ENCODE measurements at regions not wholly inside any gene's neighbourhood (a gene's known extent, or its start where the extent isn't known, plus 50 kb on each side); places are given as distances from the start of the nearest gene placed in this dataset.
"Not testable (repeated sequence)": the region's sequence is repeated elsewhere in the genome, so short reads cannot be mapped to it uniquely, and the experiment has no call there.

GRCh38 chr11:33986597-33987501 is 64.7 kb upstream of the CAPRIN1 start:
- DNase-seq (ENCODE audit: low read depth, low spot score); dilution Hi-C loops (cut with MboI; ENCODE audit: extremely low pct_ligation_motif_present, low sequenced_read_pairs): not testable (repeated sequence)

GRCh38 chr11:33984682-33985389 is 66.7 kb upstream of the CAPRIN1 start:
- POLR2A ChIA-PET: no interaction called here
- TF ChIP-seq FOS (IDR thresholded peaks at IDR 0.05; ENCODE audit: borderline replicate concordance, insufficient read depth, low read length): no peak
- TF ChIP-seq, protein P1, sequence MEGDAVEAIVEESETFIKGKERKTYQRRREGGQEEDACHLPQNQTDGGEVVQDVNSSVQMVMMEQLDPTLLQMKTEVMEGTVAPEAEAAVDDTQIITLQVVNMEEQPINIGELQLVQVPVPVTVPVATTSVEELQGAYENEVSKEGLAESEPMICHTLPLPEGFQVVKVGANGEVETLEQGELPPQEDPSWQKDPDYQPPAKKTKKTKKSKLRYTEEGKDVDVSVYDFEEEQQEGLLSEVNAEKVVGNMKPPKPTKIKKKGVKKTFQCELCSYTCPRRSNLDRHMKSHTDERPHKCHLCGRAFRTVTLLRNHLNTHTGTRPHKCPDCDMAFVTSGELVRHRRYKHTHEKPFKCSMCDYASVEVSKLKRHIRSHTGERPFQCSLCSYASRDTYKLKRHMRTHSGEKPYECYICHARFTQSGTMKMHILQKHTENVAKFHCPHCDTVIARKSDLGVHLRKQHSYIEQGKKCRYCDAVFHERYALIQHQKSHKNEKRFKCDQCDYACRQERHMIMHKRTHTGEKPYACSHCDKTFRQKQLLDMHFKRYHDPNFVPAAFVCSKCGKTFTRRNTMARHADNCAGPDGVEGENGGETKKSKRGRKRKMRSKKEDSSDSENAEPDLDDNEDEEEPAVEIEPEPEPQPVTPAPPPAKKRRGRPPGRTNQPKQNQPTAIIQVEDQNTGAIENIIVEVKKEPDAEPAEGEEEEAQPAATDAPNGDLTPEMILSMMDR (IDR thresholded peaks at IDR 0.05; ENCODE audit: extremely low read depth in 1 of 2, insufficient read depth in 1 of 2, low read depth in 1 of 2, low read length in 2 of 2): peak in 1 of 2 donors; percentile 11
- Histone ChIP-seq H3K79me2 (ENCODE audit: control insufficient read depth, insufficient read depth, low read length) (no peaks in the 10 kb centered on the region), H4K20me1 (replicated peaks; ENCODE audit: control insufficient read depth, extremely low read depth, insufficient read depth, low read length) (no peaks in the 10 kb centered on the region), H3K4me2 (ENCODE audit: insufficient read depth, low read length) (no peak overlapping the region), H3K4me1 (ENCODE audit: control insufficient read depth, extremely low read depth, insufficient read depth, low read length) (no peaks in the 10 kb centered on the region), H3K27ac (ENCODE audit: insufficient read depth, low read depth, low read length) (no peak overlapping the region), H3K27me3 (ENCODE audit: control insufficient read depth in 2 of 2, insufficient read depth in 2 of 2, low read length in 2 of 2) (peaks cover 0 to 1% of the 10 kb centered on the region in 2 experiments), H3K36me3 (ENCODE audit: control insufficient read depth in 2 of 2, extremely low read depth in 1 of 2, insufficient read depth in 2 of 2, low read length in 2 of 2) (no peaks in the 10 kb centered on the region), H3K9me3 (replicated peaks; ENCODE audit: control insufficient read depth, insufficient read depth, low read length) (no peaks in the 10 kb centered on the region), H3K9ac (replicated peaks; ENCODE audit: extremely low read depth, insufficient read depth, low read length) (no peak overlapping the region), H2AFZ (ENCODE audit: low read depth, low read length) (no peak overlapping the region), H3K4me3 (replicated peaks in 1 of 3; ENCODE audit: insufficient read depth in 1 of 3, low read depth in 1 of 3, low read length in 3 of 3) (no peak overlapping the region), H3K9me1 (replicated peaks; ENCODE audit: control insufficient read depth, extremely low read depth, insufficient read depth, low read length) (no peaks in the 10 kb centered on the region)
- no TSS peak for BruUV-seq (replicated peaks)
- intact Hi-C loops (cut with micrococcal nuclease) (no loop called here), dilution Hi-C loops (cut with MboI; ENCODE audit: extremely low pct_ligation_motif_present, low sequenced_read_pairs) (no loop called here)
- CTCF ChIA-PET: interaction anchor here (0.7 to 1.0 kb wide), 4 partner anchors 13 to 176 kb away, joined by 3 to 5 read pairs (median 3); no protein-coding TSS in a partner anchor
- no peak for FAIRE-seq
- DNase-seq (ENCODE audit: low read depth, low spot score): no peak

More at GRCh38 chr11:33986597-33987501, 64.7 kb upstream of the CAPRIN1 start:
- H3K27ac ChIP-seq (ENCODE audit: insufficient read depth, low read depth, low read length); H3K9me1 ChIP-seq (replicated peaks; ENCODE audit: control insufficient read depth, extremely low read depth, insufficient read depth, low read length); H3K79me2 ChIP-seq (ENCODE audit: control insufficient read depth, insufficient read depth, low read length); H3K4me1 ChIP-seq (ENCODE audit: control insufficient read depth, extremely low read depth, insufficient read depth, low read length); H3K27me3 ChIP-seq (ENCODE audit: control insufficient read depth in 2 of 2, insufficient read depth in 2 of 2, low read length in 2 of 2); H3K4me2 ChIP-seq (ENCODE audit: insufficient read depth, low read length); POLR2A ChIA-PET; BruUV-seq (replicated peaks); H3K4me3 ChIP-seq (replicated peaks in 1 of 3; ENCODE audit: insufficient read depth in 1 of 3, low read depth in 1 of 3, low read length in 3 of 3); H2AFZ ChIP-seq (ENCODE audit: low read depth, low read length); FAIRE-seq; H3K9ac ChIP-seq (replicated peaks; ENCODE audit: extremely low read depth, insufficient read depth, low read length); H3K36me3 ChIP-seq (ENCODE audit: control insufficient read depth in 2 of 2, extremely low read depth in 1 of 2, insufficient read depth in 2 of 2, low read length in 2 of 2); intact Hi-C loops (cut with micrococcal nuclease); H4K20me1 ChIP-seq (replicated peaks; ENCODE audit: control insufficient read depth, extremely low read depth, insufficient read depth, low read length); H3K9me3 ChIP-seq (replicated peaks; ENCODE audit: control insufficient read depth, insufficient read depth, low read length): not testable (repeated sequence)
- CTCF ChIA-PET: interaction anchor here (1.0 to 3.7 kb wide), 24 partner anchors 8 to 271 kb away, joined by 3 to 129 read pairs (median 6); no protein-coding TSS in a partner anchor
